HEK293 (cell line): ENCODE measurements at regions not wholly inside any gene's neighbourhood (a gene's known extent, or its start where the extent isn't known, plus 50 kb on each side); places are given as distances from the start of the nearest gene placed in this dataset.

Experiments
- CTCF ChIA-PET: fragments of 350-600 bp; formaldehyde crosslinking; extraction: SDS; loops from one replicate; lab custom pipeline; 2021; ENCODE audit warnings: antibody characterized with exemption; lab: Yijun Ruan, JAX
- POLR2A ChIA-PET: fragments of 300-600 bp; formaldehyde crosslinking; extraction: SDS; loops from one replicate; lab custom pipeline; 2020; ENCODE audit warnings: antibody characterized with exemption, inconsistent platforms; lab: Yijun Ruan, JAX
- H3K27ac ChIP-seq: fragments of 200-500 bp; sonication (Bioruptor generic); 2 replicates; pipeline ENCODE4 v1.5.1; 2014; ENCODE audit warnings: low read depth, low read length, control low read depth, inconsistent platforms; ENCODE audit errors: extremely low read depth
- H3K36me3 ChIP-seq, 2 experiments: fragments of 200-500 bp in 1 of 2; sonication (Bioruptor generic) in 1 of 2; 1 replicate in 1 of 2; 2 replicates in 1 of 2; pipeline ENCODE4 v1.5.1; 2014 to 2017; ENCODE audit warnings: inconsistent platforms in 2 of 2, low read length in 2 of 2; ENCODE audit not compliant: control insufficient read depth in 2 of 2, insufficient read depth in 1 of 2
- H3K4me1 ChIP-seq: fragments of 200-500 bp; sonication (Bioruptor generic); 2 replicates; pipeline ENCODE4 v1.5.1; 2014; ENCODE audit warnings: mild to moderate bottlenecking, low read length, inconsistent platforms; ENCODE audit not compliant: control insufficient read depth, insufficient read depth
- H3K4me3 ChIP-seq: 2 replicates; pipeline ENCODE4 v1.5.1; 2011; ENCODE audit warnings: low read depth, mild to moderate bottlenecking, control low read depth, low read length, moderate library complexity
- H3K9me3 ChIP-seq: fragments of 200-500 bp; sonication (Bioruptor generic); 2 replicates; pipeline ENCODE4 v1.5.1; 2014; ENCODE audit warnings: low read depth, low read length, inconsistent platforms; ENCODE audit not compliant: control insufficient read depth, insufficient read depth
- AEBP2 ChIP-seq: fragments of 450-650 bp; formaldehyde crosslinking; IDR thresholded peaks from 2 replicates; pipeline ENCODE4 v1.5.1; 2016; ENCODE audit warnings: missing biosample characterization, missing genetic modification characterization, borderline replicate concordance
- PBX3 ChIP-seq: sonication (generic); formaldehyde crosslinking; IDR thresholded peaks from 2 replicates; pipeline ENCODE4 v1.8.1; 2022; ENCODE audit warnings: mild to moderate bottlenecking, moderate library complexity, missing genetic modification reagents
- PRDM1 ChIP-seq: fragments of 450-650 bp; formaldehyde crosslinking; IDR thresholded peaks from 2 replicates; pipeline ENCODE4; 2016; ENCODE audit warnings: missing biosample characterization, missing genetic modification characterization
- TRIM28 ChIP-seq: IDR thresholded peaks from 2 replicates; pipeline ENCODE4 v1.6.1; 2011; ENCODE audit warnings: low read length, control low read depth, borderline replicate concordance
- ZBTB21 ChIP-seq: fragments of 450-650 bp; formaldehyde crosslinking; IDR thresholded peaks from 2 replicates; pipeline ENCODE4 v1.5.1; 2017; ENCODE audit warnings: missing biosample characterization, missing genetic modification characterization
- ZBTB26 ChIP-seq: fragments of 450-650 bp; formaldehyde crosslinking; optimal IDR thresholded peaks from 2 replicates; pipeline ENCODE3; 2016; ENCODE audit warnings: missing biosample characterization, mild to moderate bottlenecking, missing genetic modification characterization
- ZNF112 ChIP-seq: fragments of 450-650 bp; formaldehyde crosslinking; IDR thresholded peaks from 2 replicates; pipeline ENCODE4 v1.5.0; 2017; ENCODE audit warnings: missing biosample characterization, missing genetic modification characterization
- ZNF121 ChIP-seq: fragments of 450-650 bp; formaldehyde crosslinking; IDR thresholded peaks from 2 replicates; pipeline ENCODE4 v1.5.1; 2016; ENCODE audit warnings: missing biosample characterization, missing genetic modification characterization
- ZNF133 ChIP-seq: fragments of 450-650 bp; formaldehyde crosslinking; IDR thresholded peaks from 2 replicates; pipeline ENCODE4 v1.5.1; 2016; ENCODE audit warnings: missing biosample characterization, missing genetic modification characterization
- ZNF169 ChIP-seq: fragments of 450-650 bp; formaldehyde crosslinking; IDR thresholded peaks from 2 replicates; pipeline ENCODE4 v1.5.1; 2016; ENCODE audit warnings: missing biosample characterization, missing genetic modification characterization
- ZNF37A ChIP-seq: fragments of 450-650 bp; IDR thresholded peaks from 2 replicates; pipeline ENCODE4 v1.5.1; 2018; ENCODE audit warnings: missing biosample characterization, missing genetic modification characterization
- ZNF529 ChIP-seq: fragments of 450-650 bp; formaldehyde crosslinking; IDR thresholded peaks from 2 replicates; pipeline ENCODE4 v1.5.1; 2017; ENCODE audit warnings: missing genetic modification characterization, missing biosample characterization; ENCODE audit not compliant: insufficient replicate concordance
- ZNF791 ChIP-seq: fragments of 450-650 bp; formaldehyde crosslinking; IDR thresholded peaks from 2 replicates; pipeline ENCODE4 v1.5.1; 2016; ENCODE audit warnings: missing biosample characterization, missing genetic modification characterization
- TF ChIP-seq, protein P1 (sequence below): fragments of 450-650 bp; formaldehyde crosslinking; IDR thresholded peaks from 2 replicates; pipeline ENCODE4 v1.5.1; 2016; ENCODE audit warnings: missing biosample characterization, missing genetic modification characterization
- TF ChIP-seq, protein P2 (sequence below): fragments of 450-650 bp; formaldehyde crosslinking; IDR thresholded peaks from 2 replicates; pipeline ENCODE4 v1.5.1; 2016; ENCODE audit warnings: missing biosample characterization, missing genetic modification characterization
- TF ChIP-seq, protein P3 (sequence below): fragments of 450-650 bp; formaldehyde crosslinking; IDR thresholded peaks from 2 replicates; pipeline ENCODE4 v1.5.1; 2017; ENCODE audit warnings: missing biosample characterization, missing genetic modification characterization
- TF ChIP-seq, protein P4 (sequence below): fragments of 450-650 bp; IDR thresholded peaks from 2 replicates; pipeline ENCODE4 v1.5.1; 2018; ENCODE audit warnings: missing biosample characterization, mild to moderate bottlenecking, missing genetic modification characterization

- TF ChIP-seq, protein P1, sequence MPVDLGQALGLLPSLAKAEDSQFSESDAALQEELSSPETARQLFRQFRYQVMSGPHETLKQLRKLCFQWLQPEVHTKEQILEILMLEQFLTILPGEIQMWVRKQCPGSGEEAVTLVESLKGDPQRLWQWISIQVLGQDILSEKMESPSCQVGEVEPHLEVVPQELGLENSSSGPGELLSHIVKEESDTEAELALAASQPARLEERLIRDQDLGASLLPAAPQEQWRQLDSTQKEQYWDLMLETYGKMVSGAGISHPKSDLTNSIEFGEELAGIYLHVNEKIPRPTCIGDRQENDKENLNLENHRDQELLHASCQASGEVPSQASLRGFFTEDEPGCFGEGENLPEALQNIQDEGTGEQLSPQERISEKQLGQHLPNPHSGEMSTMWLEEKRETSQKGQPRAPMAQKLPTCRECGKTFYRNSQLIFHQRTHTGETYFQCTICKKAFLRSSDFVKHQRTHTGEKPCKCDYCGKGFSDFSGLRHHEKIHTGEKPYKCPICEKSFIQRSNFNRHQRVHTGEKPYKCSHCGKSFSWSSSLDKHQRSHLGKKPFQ (tag by site-specific recombination) = no peak
- TF ChIP-seq TRIM28 = no peak
These were observed 658.5 kb downstream of the USP25 start (continued) for GRCh38 chr21:16388291-16388690.

DNA sequence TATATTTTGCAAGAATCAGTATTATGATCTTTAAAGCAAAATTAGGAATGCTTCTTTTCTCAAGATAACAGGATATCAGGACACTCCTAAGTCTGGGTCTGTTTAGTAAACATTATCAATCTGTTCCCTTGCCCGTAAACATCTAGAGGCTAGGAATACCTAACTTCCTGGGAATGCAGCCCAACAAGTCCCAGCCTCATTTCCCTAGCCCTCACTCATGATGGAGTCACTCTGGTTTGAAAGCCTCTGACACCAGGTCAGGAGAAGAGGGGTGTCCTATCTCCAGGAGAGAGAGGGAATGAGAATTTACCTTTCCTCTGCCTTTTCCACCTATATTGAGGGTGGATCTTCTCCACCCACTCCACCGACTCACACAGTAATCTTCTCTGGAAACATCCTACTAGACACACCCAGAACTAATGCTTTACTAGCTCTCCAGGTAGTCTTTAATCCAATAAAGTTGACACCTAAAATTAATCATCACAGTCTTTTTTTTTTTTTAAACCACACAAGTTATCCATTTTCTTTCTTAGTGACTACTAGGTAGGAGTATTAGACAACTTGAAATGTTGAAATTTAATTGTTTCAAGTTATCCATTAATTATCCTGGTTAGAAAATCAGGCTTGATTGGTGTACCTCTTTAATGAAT, 659.3 kb downstream of the USP25 start:
- no peak overlapping the region for H3K27ac ChIP-seq
- ChIA-PET CTCF (no interaction called here), POLR2A (no interaction called here)
- H3K9me3 ChIP-seq = no peaks in the 10 kb centered on the region
- H3K36me3 ChIP-seq = no peaks in the 10 kb centered on the region
- TF ChIP-seq ZNF112 (tag by site-specific recombination) = no peak
- H3K4me1 ChIP-seq = no peaks in the 10 kb centered on the region
- no peak overlapping the region for H3K4me3 ChIP-seq

- POLR2A ChIA-PET = no interaction called here
- H3K36me3 ChIP-seq = no peaks in the 10 kb centered on the region
- H3K4me1 ChIP-seq = no peaks in the 10 kb centered on the region
- H3K9me3 ChIP-seq = no peaks in the 10 kb centered on the region
- H3K4me3 ChIP-seq = no peak overlapping the region
- no peak overlapping the region for H3K27ac ChIP-seq
- CTCF ChIA-PET = no interaction called here
- TF ChIP-seq, protein P2, sequence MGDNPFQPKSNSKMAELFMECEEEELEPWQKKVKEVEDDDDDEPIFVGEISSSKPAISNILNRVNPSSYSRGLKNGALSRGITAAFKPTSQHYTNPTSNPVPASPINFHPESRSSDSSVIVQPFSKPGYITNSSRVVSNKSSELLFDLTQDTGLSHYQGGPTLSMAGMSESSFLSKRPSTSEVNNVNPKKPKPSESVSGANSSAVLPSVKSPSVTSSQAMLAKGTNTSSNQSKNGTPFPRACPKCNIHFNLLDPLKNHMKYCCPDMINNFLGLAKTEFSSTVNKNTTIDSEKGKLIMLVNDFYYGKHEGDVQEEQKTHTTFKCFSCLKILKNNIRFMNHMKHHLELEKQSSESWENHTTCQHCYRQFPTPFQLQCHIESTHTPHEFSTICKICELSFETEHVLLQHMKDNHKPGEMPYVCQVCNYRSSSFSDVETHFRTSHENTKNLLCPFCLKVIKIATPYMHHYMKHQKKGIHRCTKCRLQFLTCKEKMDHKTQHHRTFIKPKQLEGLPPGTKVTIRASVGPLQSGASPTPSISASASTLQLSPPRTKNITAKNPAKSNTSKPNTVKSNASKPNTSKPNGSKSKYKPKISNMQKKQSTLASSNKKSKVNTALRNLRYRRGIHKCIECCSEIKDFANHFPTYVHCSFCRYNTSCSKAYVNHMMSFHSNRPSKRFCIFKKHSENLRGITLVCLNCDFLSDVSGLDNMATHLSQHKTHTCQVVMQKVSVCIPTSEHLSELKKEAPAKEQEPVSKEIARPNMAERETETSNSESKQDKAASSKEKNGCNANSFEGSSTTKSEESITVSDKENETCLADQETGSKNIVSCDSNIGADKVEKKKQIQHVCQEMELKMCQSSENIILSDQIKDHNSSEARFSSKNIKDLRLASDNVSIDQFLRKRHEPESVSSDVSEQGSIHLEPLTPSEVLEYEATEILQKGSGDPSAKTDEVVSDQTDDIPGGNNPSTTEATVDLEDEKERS (tag by site-specific recombination) = no peak
- TF ChIP-seq ZNF529 (tag by site-specific recombination) = no peak
- no peak for TF ChIP-seq ZBTB26 (tag by site-specific recombination)
- TF ChIP-seq ZNF133 (tag by site-specific recombination) = no peak
- no peak for TF ChIP-seq ZNF37A (tag by site-specific recombination)
- peak; percentile 65 for TF ChIP-seq PRDM1 (tag by site-specific recombination)
- no peak for TF ChIP-seq ZBTB21 (tag by site-specific recombination)
These were observed 659.9 kb downstream of the USP25 start for GRCh38 chr21:16389643-16390042.

DNA sequence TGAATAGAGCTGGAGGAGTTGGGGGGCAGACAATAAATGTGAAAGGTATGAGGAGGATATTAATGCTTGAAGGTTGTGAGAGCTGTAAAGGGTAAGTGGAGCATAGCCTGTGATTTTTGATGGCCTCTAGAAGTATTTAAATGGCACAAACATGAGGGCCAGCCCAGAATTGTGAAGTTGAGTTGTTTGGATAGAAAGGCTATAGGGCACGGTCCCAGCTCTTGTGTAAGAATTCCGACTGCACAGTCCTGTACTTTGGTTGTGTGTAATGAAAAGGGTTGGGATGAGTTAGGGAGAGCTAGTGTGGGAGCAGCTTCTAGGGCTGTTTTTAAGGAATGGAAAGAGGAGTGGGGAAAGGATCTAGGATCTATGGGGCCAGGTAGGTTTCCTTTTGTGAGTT, 665.5 kb downstream of the USP25 start:
- CTCF ChIA-PET = no interaction called here
- Histone ChIP-seq H3K27ac (no peak overlapping the region), H3K4me3 (no peak overlapping the region), H3K36me3 (no peaks in the 10 kb centered on the region; a peak in 1 of 3 replicates), H3K4me1 (no peaks in the 10 kb centered on the region), H3K9me3 (no peaks in the 10 kb centered on the region)
- POLR2A ChIA-PET = no interaction called here
- TF ChIP-seq, protein P3, sequence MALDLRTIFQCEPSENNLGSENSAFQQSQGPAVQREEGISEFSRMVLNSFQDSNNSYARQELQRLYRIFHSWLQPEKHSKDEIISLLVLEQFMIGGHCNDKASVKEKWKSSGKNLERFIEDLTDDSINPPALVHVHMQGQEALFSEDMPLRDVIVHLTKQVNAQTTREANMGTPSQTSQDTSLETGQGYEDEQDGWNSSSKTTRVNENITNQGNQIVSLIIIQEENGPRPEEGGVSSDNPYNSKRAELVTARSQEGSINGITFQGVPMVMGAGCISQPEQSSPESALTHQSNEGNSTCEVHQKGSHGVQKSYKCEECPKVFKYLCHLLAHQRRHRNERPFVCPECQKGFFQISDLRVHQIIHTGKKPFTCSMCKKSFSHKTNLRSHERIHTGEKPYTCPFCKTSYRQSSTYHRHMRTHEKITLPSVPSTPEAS = no peak
- TF ChIP-seq PRDM1 (tag by site-specific recombination) (no peak), PBX3 (CRISPR knock-in tag) (no peak), ZNF121 (tag by site-specific recombination) (no peak), ZNF169 (tag by site-specific recombination) (no peak), AEBP2 (tag by site-specific recombination) (no peak), ZNF791 (tag by site-specific recombination) (no peak)
- TF ChIP-seq, protein P4, sequence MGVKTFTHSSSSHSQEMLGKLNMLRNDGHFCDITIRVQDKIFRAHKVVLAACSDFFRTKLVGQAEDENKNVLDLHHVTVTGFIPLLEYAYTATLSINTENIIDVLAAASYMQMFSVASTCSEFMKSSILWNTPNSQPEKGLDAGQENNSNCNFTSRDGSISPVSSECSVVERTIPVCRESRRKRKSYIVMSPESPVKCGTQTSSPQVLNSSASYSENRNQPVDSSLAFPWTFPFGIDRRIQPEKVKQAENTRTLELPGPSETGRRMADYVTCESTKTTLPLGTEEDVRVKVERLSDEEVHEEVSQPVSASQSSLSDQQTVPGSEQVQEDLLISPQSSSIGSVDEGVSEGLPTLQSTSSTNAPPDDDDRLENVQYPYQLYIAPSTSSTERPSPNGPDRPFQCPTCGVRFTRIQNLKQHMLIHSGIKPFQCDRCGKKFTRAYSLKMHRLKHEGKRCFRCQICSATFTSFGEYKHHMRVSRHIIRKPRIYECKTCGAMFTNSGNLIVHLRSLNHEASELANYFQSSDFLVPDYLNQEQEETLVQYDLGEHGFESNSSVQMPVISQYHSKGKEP (tag by site-specific recombination) = no peak
